ENCODE measurements at regions not wholly inside any gene's neighbourhood (a gene's known extent, or its start where the extent isn't known, plus 50 kb on each side); places are given as distances from the start of the nearest gene placed in this dataset.
"Not testable (repeated sequence)": the region's sequence is repeated elsewhere in the genome, so short reads cannot be mapped to it uniquely, and the experiment has no call there.

DNA sequence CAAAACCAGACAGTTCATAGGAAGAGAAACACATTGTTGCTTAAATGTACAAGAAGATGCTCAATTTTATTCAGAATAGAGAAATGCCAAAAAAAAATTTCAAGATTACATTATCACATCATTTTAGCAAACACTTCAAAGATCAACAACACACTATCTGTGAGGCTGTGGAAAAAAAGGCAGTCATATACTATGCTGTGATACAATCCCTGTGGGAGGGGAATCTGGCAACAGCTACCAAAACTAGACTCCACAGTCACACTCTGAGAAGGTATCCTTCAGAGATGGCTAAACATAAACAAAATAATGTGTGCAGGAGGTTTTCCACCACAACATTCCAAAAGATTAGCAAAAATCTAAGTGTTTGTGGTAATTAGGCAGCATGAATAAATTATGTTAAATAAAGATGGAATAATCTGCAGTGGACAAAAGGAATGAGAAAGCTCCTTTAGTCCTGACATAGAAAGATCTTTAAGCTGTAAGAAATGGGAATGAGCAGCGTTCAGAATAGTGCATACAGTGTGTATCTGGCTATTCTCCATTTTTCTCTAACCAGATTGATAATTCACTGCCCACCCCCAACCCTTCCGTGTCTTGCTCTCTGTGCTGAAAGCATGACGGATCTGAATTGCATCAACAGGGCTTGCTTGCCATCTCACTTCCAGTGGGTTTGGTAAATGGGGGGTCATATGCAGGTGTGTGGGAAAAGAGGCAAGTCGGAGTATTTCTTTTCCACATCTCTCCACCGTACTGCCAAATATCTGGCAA lies 329.6 kb downstream of the MBD2 start:
- H3K4me3 Mint-ChIP-seq = no peak overlapping the region
- peaks cover 2% of the 10 kb centered on the region for H3K27me3 Mint-ChIP-seq (ENCODE audit: insufficient read depth)
- intact Hi-C loops (cut with micrococcal nuclease) = no loop called here
- H3K9me3 Mint-ChIP-seq = no peaks in the 10 kb centered on the region
- H3K4me1 Mint-ChIP-seq (ENCODE audit: low read depth) = no peaks in the 10 kb centered on the region
- H3K36me3 Mint-ChIP-seq (ENCODE audit: low read depth) = no peaks in the 10 kb centered on the region
- no peak for DNase-seq (ENCODE audit: low spot score)
- H3K27ac Mint-ChIP-seq = no peak overlapping the region

DNA sequence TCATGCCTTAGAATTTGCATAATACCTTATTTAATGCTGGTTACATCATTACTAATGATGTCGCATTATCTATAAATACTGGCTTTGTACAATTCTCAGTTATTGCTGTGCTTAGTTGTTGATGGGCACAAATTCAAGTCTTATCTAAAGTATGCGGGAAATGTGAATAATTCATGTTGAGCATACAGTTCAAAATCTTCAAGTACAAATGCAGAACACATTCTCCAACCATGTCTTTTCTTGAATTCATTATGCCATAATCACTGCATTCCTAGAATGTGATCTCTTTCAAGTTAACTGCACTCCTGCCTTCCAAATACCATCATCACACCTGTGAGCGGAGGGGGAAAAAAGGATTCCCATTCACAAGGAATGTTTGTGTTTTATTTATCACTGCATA lies 337.0 kb downstream of the MBD2 start:
- Mint-ChIP-seq H3K27me3 (ENCODE audit: insufficient read depth) (peaks cover 2% of the 10 kb centered on the region), H3K4me1 (ENCODE audit: low read depth) (no peaks in the 10 kb centered on the region), H3K4me3 (no peak overlapping the region), H3K9me3 (no peaks in the 10 kb centered on the region), H3K27ac (no peak overlapping the region), H3K36me3 (ENCODE audit: low read depth) (no peaks in the 10 kb centered on the region)
- DNase-seq (ENCODE audit: low spot score) = no peak
- intact Hi-C loops (cut with micrococcal nuclease) = no loop called here

DNA sequence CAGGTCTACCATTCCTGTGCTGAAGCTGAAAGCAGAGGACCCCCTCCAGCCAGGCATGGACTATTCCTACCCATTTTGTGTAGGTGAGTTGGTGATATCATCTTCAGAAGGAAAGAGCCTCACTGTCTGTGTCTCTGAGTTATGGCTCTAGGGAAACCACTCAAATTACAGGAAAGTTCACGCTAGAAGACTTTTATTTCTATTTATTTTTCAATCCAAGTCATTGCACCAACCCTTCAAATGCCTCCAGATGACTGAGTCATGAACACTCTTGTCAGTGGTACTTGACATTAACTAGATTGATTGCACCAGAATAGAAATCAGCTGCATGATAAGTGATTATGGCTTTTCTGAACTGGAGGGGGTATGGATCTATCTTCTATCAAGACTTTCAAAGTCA lies 338.4 kb downstream of the MBD2 start:
- no peak for DNase-seq (ENCODE audit: low spot score)
- Mint-ChIP-seq H3K27me3 (ENCODE audit: insufficient read depth) (peaks cover 2% of the 10 kb centered on the region), H3K9me3 (no peaks in the 10 kb centered on the region), H3K4me1 (ENCODE audit: low read depth) (no peaks in the 10 kb centered on the region), H3K36me3 (ENCODE audit: low read depth) (no peaks in the 10 kb centered on the region), H3K27ac (no peak overlapping the region), H3K4me3 (no peak overlapping the region)
- intact Hi-C loops (cut with micrococcal nuclease) = no loop called here

DNA sequence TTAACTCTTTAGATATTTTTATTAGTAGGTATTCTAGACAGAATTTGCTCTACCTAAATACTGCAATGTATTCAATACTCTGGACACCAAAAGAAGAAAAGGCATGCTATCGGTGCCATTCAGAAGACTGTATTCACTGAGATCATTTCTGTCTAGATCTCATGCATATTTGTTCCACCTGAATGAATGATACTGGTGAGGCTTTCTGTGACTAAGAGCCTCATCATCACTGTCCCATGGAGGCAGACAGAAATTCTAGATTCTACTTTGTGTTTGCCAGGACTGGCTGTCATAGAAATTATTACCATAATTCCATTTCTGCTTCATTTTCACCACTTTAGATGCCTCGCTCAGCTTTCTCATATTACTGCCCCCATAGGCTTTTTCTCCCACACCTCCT lies 340.7 kb downstream of the MBD2 start:
- Mint-ChIP-seq H3K27me3 (ENCODE audit: insufficient read depth) (no peaks in the 10 kb centered on the region), H3K27ac (no peak overlapping the region), H3K4me1 (ENCODE audit: low read depth) (no peaks in the 10 kb centered on the region), H3K4me3 (no peak overlapping the region), H3K36me3 (ENCODE audit: low read depth) (no peaks in the 10 kb centered on the region), H3K9me3 (no peaks in the 10 kb centered on the region)
- intact Hi-C loops (cut with micrococcal nuclease) = no loop called here
- no peak for DNase-seq (ENCODE audit: low spot score)

DNA sequence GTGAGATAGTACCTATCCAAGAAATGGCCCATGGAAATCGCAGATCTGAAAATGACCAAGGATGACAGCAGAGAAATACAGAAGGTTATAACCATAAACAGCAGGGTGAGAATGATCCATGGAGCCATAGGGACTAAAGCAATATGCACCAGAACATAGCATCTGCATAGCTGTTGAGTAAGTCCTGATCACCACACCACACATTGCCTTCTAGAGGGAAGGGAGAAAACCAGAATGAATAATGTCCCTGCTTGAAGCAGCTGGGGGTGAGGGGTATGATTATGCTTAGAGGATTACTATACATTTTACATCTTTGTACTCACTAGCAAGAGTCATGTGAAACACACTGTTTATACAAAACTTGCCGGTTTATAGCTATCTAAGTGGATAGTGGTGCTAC lies 350.4 kb downstream of the MBD2 start:
- intact Hi-C loops (cut with micrococcal nuclease) = no loop called here
- no peaks in the 10 kb centered on the region for H3K4me1 Mint-ChIP-seq (ENCODE audit: low read depth)
- H3K36me3 Mint-ChIP-seq (ENCODE audit: low read depth) = no peaks in the 10 kb centered on the region
- H3K27ac Mint-ChIP-seq = no peak overlapping the region
- no peak for DNase-seq (ENCODE audit: low spot score)
- H3K4me3 Mint-ChIP-seq = no peak overlapping the region
- H3K27me3 Mint-ChIP-seq (ENCODE audit: insufficient read depth) = no peaks in the 10 kb centered on the region
- H3K9me3 Mint-ChIP-seq = no peaks in the 10 kb centered on the region

DNA sequence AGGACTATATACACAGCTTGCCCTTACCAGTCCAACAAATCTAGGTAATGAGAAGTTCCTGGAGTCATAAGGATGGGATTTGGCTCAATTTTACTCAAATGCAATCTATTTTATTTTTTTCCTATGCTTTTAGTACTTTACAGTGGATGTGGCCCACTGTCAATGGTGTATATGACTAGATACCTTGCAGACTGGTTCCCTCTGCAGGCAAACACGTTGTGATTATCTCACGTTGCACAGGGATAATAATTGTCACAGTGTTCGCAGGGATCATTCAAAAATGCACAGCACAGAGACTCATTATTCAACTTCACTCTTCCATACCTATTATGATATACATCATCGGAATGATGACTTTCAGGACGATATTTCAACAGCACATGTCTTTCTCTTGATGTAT lies 359.7 kb downstream of the MBD2 start:
- no peak for DNase-seq (ENCODE audit: low spot score)
- Mint-ChIP-seq H3K27ac (no peak overlapping the region), H3K27me3 (ENCODE audit: insufficient read depth) (no peaks in the 10 kb centered on the region), H3K4me3 (no peak overlapping the region), H3K36me3 (ENCODE audit: low read depth) (no peaks in the 10 kb centered on the region), H3K4me1 (ENCODE audit: low read depth) (no peaks in the 10 kb centered on the region), H3K9me3 (no peaks in the 10 kb centered on the region)
- intact Hi-C loops (cut with micrococcal nuclease) = no loop called here

DNA sequence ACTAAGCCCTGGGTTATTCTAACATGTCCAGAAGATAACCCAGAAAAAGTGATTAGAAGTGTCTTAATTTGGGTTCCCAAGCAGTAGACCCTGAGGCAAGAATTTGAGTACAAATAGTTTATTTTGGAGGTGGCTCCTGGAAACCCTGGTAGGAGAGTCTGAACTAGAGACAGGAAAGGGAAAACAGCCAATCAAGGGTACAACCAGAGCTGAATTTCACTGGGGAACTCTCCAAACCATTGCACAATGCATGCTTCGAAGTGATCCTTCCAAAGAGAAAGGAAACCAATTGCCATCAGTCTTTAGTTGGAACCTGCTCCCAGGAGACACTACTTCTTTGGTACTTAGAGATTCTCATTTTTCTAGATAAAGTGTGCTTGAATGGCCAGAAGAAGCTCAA lies 361.5 kb downstream of the MBD2 start:
- H3K4me1 Mint-ChIP-seq (ENCODE audit: low read depth) = no peaks in the 10 kb centered on the region
- H3K36me3 Mint-ChIP-seq (ENCODE audit: low read depth) = no peaks in the 10 kb centered on the region
- intact Hi-C loops (cut with micrococcal nuclease) = no loop called here
- no peak overlapping the region for H3K4me3 Mint-ChIP-seq
- H3K9me3 Mint-ChIP-seq = no peaks in the 10 kb centered on the region
- H3K27ac Mint-ChIP-seq = no peak overlapping the region
- no peaks in the 10 kb centered on the region for H3K27me3 Mint-ChIP-seq (ENCODE audit: insufficient read depth)
- DNase-seq (ENCODE audit: low spot score) = no peak

DNA sequence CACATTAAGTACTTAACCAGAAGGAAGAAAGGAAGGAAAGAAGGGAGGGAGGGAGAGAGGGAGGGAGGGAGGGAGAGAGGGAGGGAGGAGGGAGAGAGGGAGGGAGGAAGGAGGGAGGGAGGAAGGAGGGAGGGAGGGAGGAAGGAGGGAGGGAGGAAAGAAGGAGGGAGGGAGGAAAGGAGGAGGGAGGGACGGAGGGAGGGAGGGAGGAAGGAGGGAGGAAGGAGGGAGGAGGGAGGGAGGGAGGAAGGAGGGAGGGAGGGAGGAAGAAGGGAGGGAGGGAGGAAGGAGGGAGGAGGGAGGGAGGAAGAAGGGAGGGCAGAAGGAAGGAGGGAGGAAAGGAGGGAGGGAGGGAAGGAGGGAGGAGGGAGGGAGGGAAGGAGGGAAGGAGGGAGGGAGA lies 363.3 kb downstream of the MBD2 start:
- no peaks in the 10 kb centered on the region for H3K9me3 Mint-ChIP-seq
- no peak overlapping the region for H3K27ac Mint-ChIP-seq
- H3K4me1 Mint-ChIP-seq (ENCODE audit: low read depth) = no peaks in the 10 kb centered on the region
- H3K27me3 Mint-ChIP-seq (ENCODE audit: insufficient read depth) = no peaks in the 10 kb centered on the region
- intact Hi-C loops (cut with micrococcal nuclease) = no loop called here
- H3K36me3 Mint-ChIP-seq (ENCODE audit: low read depth) = no peaks in the 10 kb centered on the region
- H3K4me3 Mint-ChIP-seq = no peak overlapping the region
- no peak for DNase-seq (ENCODE audit: low spot score)

DNA sequence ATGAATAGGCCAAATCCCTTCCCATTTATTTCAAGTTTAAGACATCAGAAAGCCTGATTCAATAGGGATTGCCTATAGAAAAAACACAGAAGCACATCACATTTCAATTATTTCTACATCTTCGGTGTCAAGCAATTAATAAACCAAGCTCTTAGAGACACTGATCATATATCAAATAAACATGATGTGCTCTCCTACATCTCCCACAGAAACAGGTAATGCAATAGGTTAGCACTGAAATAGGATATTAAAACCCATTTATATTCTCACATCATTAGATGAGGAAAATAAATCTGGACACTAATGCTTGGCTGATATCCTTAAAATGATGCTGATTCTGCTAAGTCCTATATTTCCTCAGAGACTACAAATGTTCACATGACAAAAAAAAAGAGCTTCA lies 364.7 kb downstream of the MBD2 start:
- Mint-ChIP-seq H3K9me3 (no peaks in the 10 kb centered on the region), H3K27me3 (ENCODE audit: insufficient read depth) (no peaks in the 10 kb centered on the region), H3K4me1 (ENCODE audit: low read depth) (no peaks in the 10 kb centered on the region), H3K27ac (no peak overlapping the region), H3K4me3 (no peak overlapping the region), H3K36me3 (ENCODE audit: low read depth) (no peaks in the 10 kb centered on the region)
- DNase-seq (ENCODE audit: low spot score) = no peak
- intact Hi-C loops (cut with micrococcal nuclease) = no loop called here

DNA sequence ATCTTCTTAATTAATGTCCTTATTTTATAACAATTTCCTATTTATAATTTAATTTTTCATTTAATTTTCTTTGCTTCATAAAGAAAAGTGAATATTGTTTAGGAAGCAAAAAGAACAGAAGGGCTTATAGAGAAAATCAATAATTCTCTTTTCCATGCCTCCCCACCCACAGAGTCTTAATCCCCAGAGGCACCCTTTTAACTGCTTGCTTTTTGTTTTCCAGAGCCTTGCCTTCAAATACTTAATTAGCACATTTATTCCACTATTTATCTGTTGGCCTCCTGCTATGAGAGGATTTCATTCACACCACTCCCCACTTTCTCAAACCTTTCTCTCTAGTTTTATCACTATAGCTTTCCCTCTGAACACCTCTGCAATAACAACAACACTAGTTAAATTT lies 373.6 kb downstream of the MBD2 start:
- Mint-ChIP-seq H3K4me1 (ENCODE audit: low read depth) (no peaks in the 10 kb centered on the region), H3K4me3 (no peak overlapping the region), H3K27ac (no peak overlapping the region), H3K36me3 (ENCODE audit: low read depth) (no peaks in the 10 kb centered on the region), H3K27me3 (ENCODE audit: insufficient read depth) (no peaks in the 10 kb centered on the region), H3K9me3 (no peaks in the 10 kb centered on the region)
- intact Hi-C loops (cut with micrococcal nuclease) = no loop called here
- DNase-seq (ENCODE audit: low spot score) = no peak

DNA sequence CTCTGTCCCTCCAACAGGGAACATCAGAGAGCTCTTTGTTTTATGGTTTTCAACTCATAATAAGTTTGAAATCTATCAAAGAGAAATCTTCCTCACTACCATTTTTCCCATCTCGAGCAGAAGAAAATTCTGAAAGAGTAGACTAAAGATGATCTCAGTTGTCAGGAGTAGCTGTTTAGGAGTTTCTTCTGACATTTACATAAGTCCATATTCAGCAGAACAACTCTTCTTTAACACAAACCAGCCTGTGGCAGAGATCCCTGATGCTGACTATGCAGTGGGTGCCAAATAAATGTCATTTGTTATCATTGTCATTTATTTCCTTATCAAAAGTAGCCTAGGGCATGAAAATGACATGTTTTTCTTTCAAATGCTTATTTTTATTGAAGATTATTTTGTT lies 380.7 kb downstream of the MBD2 start:
- H3K27me3 Mint-ChIP-seq (ENCODE audit: insufficient read depth) = no peaks in the 10 kb centered on the region
- no peak overlapping the region for H3K4me3 Mint-ChIP-seq
- H3K9me3 Mint-ChIP-seq = no peaks in the 10 kb centered on the region
- H3K27ac Mint-ChIP-seq = no peak overlapping the region
- no peaks in the 10 kb centered on the region for H3K4me1 Mint-ChIP-seq (ENCODE audit: low read depth)
- intact Hi-C loops (cut with micrococcal nuclease) = no loop called here
- H3K36me3 Mint-ChIP-seq (ENCODE audit: low read depth) = no peaks in the 10 kb centered on the region
- DNase-seq (ENCODE audit: low spot score) = no peak

DNA sequence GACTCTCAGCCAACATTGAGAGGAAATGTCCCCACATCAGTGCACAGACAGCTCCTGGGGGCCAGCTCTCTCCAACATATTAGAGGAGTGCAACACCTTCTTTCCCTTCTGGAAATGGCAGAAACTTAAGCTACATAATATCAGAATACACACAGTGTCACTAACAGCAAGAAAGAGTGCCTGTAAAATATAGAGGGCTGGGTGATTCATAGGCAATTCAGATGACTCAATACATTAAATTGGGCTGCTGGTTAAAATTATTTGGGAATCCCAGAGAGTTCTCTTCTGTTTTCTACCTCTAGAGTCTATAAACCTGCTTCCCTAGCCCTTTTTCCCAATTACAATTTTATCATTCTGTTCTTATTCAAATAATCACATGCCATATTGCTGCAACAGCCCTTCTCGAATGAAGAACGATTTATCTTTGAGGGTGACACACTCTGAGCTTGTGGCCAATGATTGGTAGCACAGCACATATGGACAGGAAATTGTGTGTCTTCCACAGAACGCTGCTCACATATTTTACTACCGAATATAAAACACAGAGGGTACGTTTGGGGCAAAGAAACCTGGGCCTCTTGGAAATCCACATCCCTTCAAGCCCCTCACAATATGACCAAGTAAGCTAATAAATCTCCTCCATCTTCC lies 381.2 kb downstream of the MBD2 start:
- intact Hi-C loops (cut with micrococcal nuclease) = no loop called here
- H3K36me3 Mint-ChIP-seq (ENCODE audit: low read depth) = no peaks in the 10 kb centered on the region
- H3K4me3 Mint-ChIP-seq = no peak overlapping the region
- H3K27me3 Mint-ChIP-seq (ENCODE audit: insufficient read depth) = no peaks in the 10 kb centered on the region
- H3K27ac Mint-ChIP-seq = no peak overlapping the region
- no peak for DNase-seq (ENCODE audit: low spot score)
- no peaks in the 10 kb centered on the region for H3K4me1 Mint-ChIP-seq (ENCODE audit: low read depth)
- no peaks in the 10 kb centered on the region for H3K9me3 Mint-ChIP-seq

DNA sequence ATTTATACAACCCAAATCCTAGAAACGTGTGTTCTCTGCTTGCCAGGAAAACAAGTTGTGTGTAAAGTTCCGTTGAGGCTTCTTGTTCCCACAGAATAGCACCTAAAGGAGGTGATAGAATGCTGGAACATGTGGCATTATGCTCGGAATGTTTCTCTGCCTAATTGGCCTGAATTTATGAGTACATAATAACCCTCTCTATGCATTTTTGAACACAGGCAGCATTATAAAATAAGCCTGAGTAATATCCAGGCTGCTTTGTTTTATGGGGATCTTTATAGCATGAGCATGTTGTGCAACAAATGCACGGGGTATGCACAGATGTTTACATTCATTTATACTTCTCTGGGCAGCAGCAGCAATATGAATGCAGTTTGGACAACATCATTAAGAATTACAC lies 385.7 kb downstream of the MBD2 start:
- Mint-ChIP-seq H3K9me3 (peaks cover 6% of the 10 kb centered on the region), H3K4me1 (ENCODE audit: low read depth) (no peaks in the 10 kb centered on the region), H3K4me3 (no peak overlapping the region), H3K27me3 (ENCODE audit: insufficient read depth) (no peaks in the 10 kb centered on the region), H3K36me3 (ENCODE audit: low read depth) (no peaks in the 10 kb centered on the region), H3K27ac (no peak overlapping the region)
- no peak for DNase-seq (ENCODE audit: low spot score)
- intact Hi-C loops (cut with micrococcal nuclease) = no loop called here

DNA sequence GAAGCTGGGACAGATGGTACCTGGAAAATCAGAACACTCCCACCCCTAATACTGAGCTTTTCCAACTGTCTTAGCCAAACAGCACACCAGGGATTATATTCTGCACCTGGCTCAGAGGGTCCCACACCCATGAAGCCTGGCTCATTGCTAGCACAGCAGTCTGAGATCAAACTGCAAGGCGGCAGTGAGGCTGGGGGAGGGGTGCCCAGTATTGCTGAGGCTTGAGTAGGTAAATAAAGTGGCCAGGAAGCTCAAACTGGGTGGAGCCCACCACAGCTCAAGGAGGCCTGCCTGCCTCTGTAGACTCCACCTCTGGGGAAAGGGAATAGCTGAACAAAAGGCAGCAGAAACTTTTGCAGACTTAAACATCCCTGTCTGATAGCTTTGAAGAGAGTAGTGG lies 403.3 kb downstream of the MBD2 start:
- H3K4me1 Mint-ChIP-seq (ENCODE audit: low read depth); H3K27me3 Mint-ChIP-seq (ENCODE audit: insufficient read depth); intact Hi-C loops (cut with micrococcal nuclease); H3K4me3 Mint-ChIP-seq; DNase-seq (ENCODE audit: low spot score); H3K27ac Mint-ChIP-seq; H3K36me3 Mint-ChIP-seq (ENCODE audit: low read depth): not testable (repeated sequence)
- peaks cover 18% of the 10 kb centered on the region for H3K9me3 Mint-ChIP-seq
